ENCODE measurements at regions not wholly inside any gene's neighbourhood (a gene's known extent, or its start where the extent isn't known, plus 50 kb on each side); places are given as distances from the start of the nearest gene placed in this dataset.
"Not testable (repeated sequence)": the region's sequence is repeated elsewhere in the genome, so short reads cannot be mapped to it uniquely, and the experiment has no call there.

DNA sequence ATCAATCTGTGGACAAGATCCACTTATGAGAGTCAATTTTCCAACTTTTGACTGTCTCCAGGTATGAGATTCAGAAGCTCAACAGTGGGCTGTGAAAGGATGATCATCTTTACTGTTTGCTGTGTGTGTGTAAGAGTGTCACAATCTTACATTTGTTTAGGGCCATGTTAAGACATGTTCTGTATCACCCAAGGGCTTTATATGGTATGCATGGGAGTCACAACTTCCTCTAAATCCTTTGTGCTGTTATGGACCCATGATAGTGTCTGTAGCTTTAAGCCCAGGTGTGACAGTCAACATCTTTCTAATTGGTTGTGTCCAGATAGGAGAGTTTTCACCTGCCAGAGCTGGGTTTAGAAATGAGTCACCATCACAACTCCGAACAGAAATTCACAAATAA, 70.2 kb downstream of the ZNF726 start:
- not testable (repeated sequence) for FAIRE-seq

DNA sequence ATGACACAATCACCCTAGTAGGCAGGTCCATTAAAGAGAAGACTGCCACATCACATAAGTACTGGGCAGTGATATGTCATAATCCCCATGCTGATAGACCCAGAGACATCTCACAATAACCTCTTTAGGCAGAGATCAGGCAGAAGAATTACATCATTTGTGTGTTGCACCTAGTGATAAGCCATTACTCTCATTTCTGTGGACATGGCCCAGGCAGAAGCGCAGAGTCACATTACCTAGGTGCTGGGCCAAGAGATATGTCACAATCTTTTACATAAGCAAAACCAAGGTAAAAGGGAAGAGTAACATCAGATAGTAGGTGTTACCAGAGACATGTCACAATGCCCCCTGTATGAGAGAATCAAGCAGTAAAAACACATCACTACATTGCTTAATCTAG, 71.9 kb downstream of the ZNF726 start:
- DNase-seq (ENCODE audit: insufficient read length, low spot score) (no peak), FAIRE-seq (no peak)
- TF ChIP-seq, protein P1, sequence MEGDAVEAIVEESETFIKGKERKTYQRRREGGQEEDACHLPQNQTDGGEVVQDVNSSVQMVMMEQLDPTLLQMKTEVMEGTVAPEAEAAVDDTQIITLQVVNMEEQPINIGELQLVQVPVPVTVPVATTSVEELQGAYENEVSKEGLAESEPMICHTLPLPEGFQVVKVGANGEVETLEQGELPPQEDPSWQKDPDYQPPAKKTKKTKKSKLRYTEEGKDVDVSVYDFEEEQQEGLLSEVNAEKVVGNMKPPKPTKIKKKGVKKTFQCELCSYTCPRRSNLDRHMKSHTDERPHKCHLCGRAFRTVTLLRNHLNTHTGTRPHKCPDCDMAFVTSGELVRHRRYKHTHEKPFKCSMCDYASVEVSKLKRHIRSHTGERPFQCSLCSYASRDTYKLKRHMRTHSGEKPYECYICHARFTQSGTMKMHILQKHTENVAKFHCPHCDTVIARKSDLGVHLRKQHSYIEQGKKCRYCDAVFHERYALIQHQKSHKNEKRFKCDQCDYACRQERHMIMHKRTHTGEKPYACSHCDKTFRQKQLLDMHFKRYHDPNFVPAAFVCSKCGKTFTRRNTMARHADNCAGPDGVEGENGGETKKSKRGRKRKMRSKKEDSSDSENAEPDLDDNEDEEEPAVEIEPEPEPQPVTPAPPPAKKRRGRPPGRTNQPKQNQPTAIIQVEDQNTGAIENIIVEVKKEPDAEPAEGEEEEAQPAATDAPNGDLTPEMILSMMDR (IDR thresholded peaks at IDR 0.05; ENCODE audit: insufficient read depth, missing control alignments): no peak

More for the DNA sequence above, 70.2 kb downstream of the ZNF726 start:
- DNase-seq (ENCODE audit: insufficient read length, low spot score): not testable (repeated sequence)

DNA sequence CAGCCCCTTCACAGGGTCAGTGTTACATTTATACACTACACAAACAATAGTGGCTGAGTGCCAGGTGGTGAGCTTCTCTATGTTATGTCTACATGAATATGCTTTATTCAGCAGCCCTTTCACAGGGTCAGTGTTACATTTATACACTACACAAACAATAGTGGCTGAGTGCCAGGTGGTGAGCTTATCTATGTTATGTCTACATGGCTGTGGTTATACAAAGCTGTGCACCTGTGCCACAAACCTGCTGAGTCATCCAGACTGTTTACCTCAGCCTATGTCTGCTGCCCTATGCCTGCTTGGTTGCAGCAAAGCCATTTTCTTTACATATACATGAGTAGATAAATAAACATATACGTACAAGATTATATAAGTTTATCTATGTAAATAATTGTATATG, 76.5 kb downstream of the ZNF726 start:
- DNase-seq (ENCODE audit: insufficient read length, low spot score) (no peak), FAIRE-seq (no peak)
- TF ChIP-seq, protein P1 (IDR thresholded peaks at IDR 0.05; ENCODE audit: insufficient read depth, missing control alignments): no peak

DNA sequence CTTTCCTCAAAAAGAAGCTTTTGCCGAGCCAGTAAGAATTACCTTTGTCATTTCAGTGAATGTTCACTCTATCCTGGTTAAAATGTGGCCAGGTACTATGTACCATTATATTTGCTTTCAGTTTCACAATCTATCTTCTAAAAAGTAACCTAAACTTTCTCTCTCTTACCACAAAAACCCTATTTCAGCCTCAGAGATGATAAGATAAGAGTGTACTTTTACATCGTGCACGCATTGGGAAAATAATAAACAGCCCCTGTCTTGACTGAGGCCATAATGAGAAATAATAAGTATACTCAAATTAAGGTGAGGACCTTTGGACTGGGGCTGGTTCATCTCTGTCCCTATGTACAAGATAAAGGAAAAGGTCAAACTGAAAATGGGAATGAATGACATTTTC, 77.7 kb downstream of the ZNF726 start:
- no peak for FAIRE-seq
- TF ChIP-seq, protein P1 (IDR thresholded peaks at IDR 0.05; ENCODE audit: insufficient read depth, missing control alignments): no peak
- no peak for DNase-seq (ENCODE audit: insufficient read length, low spot score)

DNA sequence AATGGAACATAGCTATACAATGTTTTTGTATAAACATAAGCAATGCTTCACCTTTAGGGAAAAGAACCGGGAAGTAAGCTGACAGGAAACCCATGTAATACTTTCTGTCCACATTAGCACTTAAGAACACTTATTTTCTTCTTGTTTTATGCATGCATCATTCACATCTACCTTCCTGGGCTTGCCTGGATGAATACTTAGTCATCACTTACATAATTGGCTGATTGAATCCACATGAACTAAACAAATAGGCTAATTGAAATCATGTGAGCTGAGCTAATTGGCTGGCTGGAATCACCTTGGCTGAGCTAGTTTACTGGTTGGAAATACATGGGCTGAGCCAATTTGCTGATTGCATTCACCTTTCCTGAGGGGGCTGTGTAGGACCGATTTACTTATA, 78.8 kb downstream of the ZNF726 start:
- DNase-seq (ENCODE audit: insufficient read length, low spot score): no peak
- no peak for FAIRE-seq
- TF ChIP-seq, protein P1 (IDR thresholded peaks at IDR 0.05; ENCODE audit: insufficient read depth, missing control alignments): no peak

DNA sequence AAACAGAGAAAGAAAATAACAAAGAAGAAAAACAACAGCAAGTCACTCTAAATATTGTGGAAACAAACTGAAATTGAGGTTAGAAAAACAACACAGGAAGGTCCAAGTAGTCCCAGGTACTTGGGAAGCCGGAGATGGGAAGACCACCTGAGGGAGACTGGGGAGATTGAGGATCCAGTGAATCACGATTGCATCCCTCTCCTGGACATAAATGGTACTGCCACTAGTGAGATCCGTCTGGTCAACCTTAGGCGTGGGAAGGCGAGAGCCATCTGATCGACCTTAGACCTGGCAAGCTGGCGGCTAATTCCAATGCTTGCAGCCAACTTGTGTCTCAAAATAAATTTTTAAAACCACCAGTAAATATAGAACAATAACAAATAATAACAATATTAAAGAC, 81.9 kb downstream of the ZNF726 start:
- TF ChIP-seq, protein P1 (IDR thresholded peaks at IDR 0.05; ENCODE audit: insufficient read depth, missing control alignments): peak; percentile 6
- no peak for DNase-seq (ENCODE audit: insufficient read length, low spot score)

DNA sequence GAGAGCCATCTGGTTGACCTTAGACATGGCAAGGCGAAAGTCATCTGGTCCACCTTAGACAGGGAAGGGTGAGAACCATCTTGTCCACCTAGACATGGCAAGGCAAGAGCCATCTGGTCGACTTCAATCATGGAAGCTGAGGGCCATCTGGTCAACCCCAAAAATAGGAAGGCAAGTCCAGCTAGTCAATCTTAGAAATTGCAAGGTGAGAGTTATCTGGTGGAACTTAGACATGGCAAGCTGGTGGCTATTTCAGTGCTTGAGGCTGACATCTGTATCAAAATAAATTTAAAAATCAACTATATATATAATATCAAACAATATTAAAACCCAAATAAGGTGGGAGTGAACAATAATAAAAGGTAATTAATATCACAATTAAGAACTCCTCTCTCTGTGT, 83.9 kb downstream of the ZNF726 start:
- TF ChIP-seq, protein P1 (IDR thresholded peaks at IDR 0.05; ENCODE audit: insufficient read depth, missing control alignments): no peak
- FAIRE-seq (no peak), DNase-seq (ENCODE audit: insufficient read length, low spot score) (no peak)

More for the DNA sequence above, 81.9 kb downstream of the ZNF726 start:
- no peak for FAIRE-seq

Measured in D721Med (cell line).